ENCODE measurements at regions not wholly inside any gene's neighbourhood (a gene's known extent, or its start where the extent isn't known, plus 50 kb on each side); places are given as distances from the start of the nearest gene placed in this dataset.

- Mint-ChIP-seq H3K27me3 (peaks cover 14 to 15% of the 10 kb centered on the region in 2 donors), H3K4me3 (no peak overlapping the region), H3K9me3 (peaks cover 0 to 5% (median 0%) of the 10 kb centered on the region in 3 donors), H3K27ac (no peak overlapping the region), H3K4me1 (no peaks in the 10 kb centered on the region), H3K36me3 (no peaks in the 10 kb centered on the region)
- ATAC-seq (replicated peaks in 1 of 4) (no peak), DNase-seq (no peak)
- no CpG with 5 or more reads among the region's 2 CpGs for WGBS (ENCODE audit: insufficient coverage)
- Histone ChIP-seq H3K36me3 (ENCODE audit: control insufficient read depth in 2 of 2, extremely low read depth in 1 of 2, insufficient read depth in 1 of 2, low read length in 1 of 2) (no peaks in the 10 kb centered on the region), H3K27ac (ENCODE audit: low read length) (no peak overlapping the region), H3K4me1 (ENCODE audit: control insufficient read depth in 1 of 2, extremely low read depth in 1 of 2, insufficient read depth in 2 of 2, low read length in 2 of 2) (no peaks in the 10 kb centered on the region), H3K9me3 (no peaks in the 10 kb centered on the region), H3K27me3 (replicated peaks in 1 of 2; ENCODE audit: control insufficient read depth in 2 of 2, extremely low read depth in 1 of 2, insufficient read depth in 2 of 2, low read length in 1 of 2) (peaks cover 0 to 11% of the 10 kb centered on the region in 2 experiments), H3K4me3 (ENCODE audit: control insufficient read depth in 1 of 2, extremely low read depth in 1 of 2, low read length in 1 of 2) (no peak overlapping the region)
- CTCF ChIA-PET: no interaction called here
- POLR2A ChIA-PET: no interaction called here
Measured at GRCh38 chr3:193848547-193848946, 255.5 kb downstream of the OPA1 start.

- Histone ChIP-seq H3K9me3 (no peaks in the 10 kb centered on the region), H3K4me3 (ENCODE audit: control insufficient read depth in 1 of 2, extremely low read depth in 1 of 2, low read length in 1 of 2) (no peak overlapping the region), H3K36me3 (ENCODE audit: control insufficient read depth in 2 of 2, extremely low read depth in 1 of 2, insufficient read depth in 1 of 2, low read length in 1 of 2) (no peaks in the 10 kb centered on the region), H3K27me3 (replicated peaks in 1 of 2; ENCODE audit: control insufficient read depth in 2 of 2, extremely low read depth in 1 of 2, insufficient read depth in 2 of 2, low read length in 1 of 2) (peaks cover 0 to 11% of the 10 kb centered on the region in 2 experiments), H3K4me1 (ENCODE audit: control insufficient read depth in 1 of 2, extremely low read depth in 1 of 2, insufficient read depth in 2 of 2, low read length in 2 of 2) (no peaks in the 10 kb centered on the region), H3K27ac (ENCODE audit: low read length) (no peak overlapping the region)
- POLR2A ChIA-PET: no interaction called here
- Mint-ChIP-seq H3K36me3 (no peaks in the 10 kb centered on the region), H3K4me1 (no peaks in the 10 kb centered on the region), H3K27me3 (peaks cover 11 to 14% of the 10 kb centered on the region in 2 donors), H3K4me3 (no peak overlapping the region), H3K27ac (no peak overlapping the region), H3K9me3 (peaks cover 0 to 5% (median 0%) of the 10 kb centered on the region in 3 donors)
- ATAC-seq (replicated peaks in 1 of 4): no peak
- no peak for DNase-seq
- CTCF ChIA-PET: no interaction called here
- 94% methylated on average over 4 of the region's 5 CpGs for WGBS (ENCODE audit: insufficient coverage)
Measured at GRCh38 chr3:193850084-193850619, 257.1 kb downstream of the OPA1 start.

GRCh38 chr3:193851428-193851847 lies 258.4 kb downstream of the OPA1 start:
- Histone ChIP-seq H3K4me3 (ENCODE audit: control insufficient read depth in 1 of 2, extremely low read depth in 1 of 2, low read length in 1 of 2) (no peak overlapping the region), H3K27ac (ENCODE audit: low read length) (no peak overlapping the region), H3K9me3 (no peaks in the 10 kb centered on the region), H3K27me3 (replicated peaks in 1 of 2; ENCODE audit: control insufficient read depth in 2 of 2, extremely low read depth in 1 of 2, insufficient read depth in 2 of 2, low read length in 1 of 2) (peaks cover 0 to 3% of the 10 kb centered on the region in 2 experiments), H3K36me3 (ENCODE audit: control insufficient read depth in 2 of 2, extremely low read depth in 1 of 2, insufficient read depth in 1 of 2, low read length in 1 of 2) (no peaks in the 10 kb centered on the region), H3K4me1 (ENCODE audit: control insufficient read depth in 1 of 2, extremely low read depth in 1 of 2, insufficient read depth in 2 of 2, low read length in 2 of 2) (no peaks in the 10 kb centered on the region)
- Mint-ChIP-seq H3K27ac (no peak overlapping the region), H3K4me3 (no peak overlapping the region), H3K9me3 (peaks cover 0 to 3% (median 0%) of the 10 kb centered on the region in 3 donors), H3K27me3 (peaks cover 7 to 10% of the 10 kb centered on the region in 2 donors), H3K4me1 (no peaks in the 10 kb centered on the region), H3K36me3 (no peaks in the 10 kb centered on the region)
- CTCF ChIA-PET: no interaction called here
- no peak for ATAC-seq (replicated peaks in 1 of 4)
- 75% methylated on average over 3 of the region's 3 CpGs for WGBS (ENCODE audit: insufficient coverage)
- POLR2A ChIA-PET: no interaction called here
- no peak for DNase-seq

GRCh38 chr3:193851941-193852674 lies 259.1 kb downstream of the OPA1 start:
- H3K9me3 Mint-ChIP-seq: peaks cover 0 to 3% (median 0%) of the 10 kb centered on the region in 3 donors
- no peaks in the 10 kb centered on the region for H3K9me3 ChIP-seq
- no peak overlapping the region for H3K27ac ChIP-seq (ENCODE audit: low read length)
- POLR2A ChIA-PET: no interaction called here
- peaks cover 4 to 6% of the 10 kb centered on the region in 2 donors for H3K27me3 Mint-ChIP-seq
- H3K27me3 ChIP-seq (replicated peaks in 1 of 2; ENCODE audit: control insufficient read depth in 2 of 2, extremely low read depth in 1 of 2, insufficient read depth in 2 of 2, low read length in 1 of 2): no peaks in the 10 kb centered on the region
- no peak overlapping the region for H3K4me3 ChIP-seq (ENCODE audit: control insufficient read depth in 1 of 2, extremely low read depth in 1 of 2, low read length in 1 of 2)
- ATAC-seq (replicated peaks in 1 of 4) (no peak), DNase-seq (no peak)
- no peaks in the 10 kb centered on the region for H3K4me1 Mint-ChIP-seq
- no peak overlapping the region for H3K4me3 Mint-ChIP-seq
- H3K36me3 Mint-ChIP-seq: no peaks in the 10 kb centered on the region
- WGBS (ENCODE audit: insufficient coverage): 83% methylated on average over 7 of the region's 13 CpGs
- H3K4me1 ChIP-seq (ENCODE audit: control insufficient read depth in 1 of 2, extremely low read depth in 1 of 2, insufficient read depth in 2 of 2, low read length in 2 of 2): no peaks in the 10 kb centered on the region
- H3K27ac Mint-ChIP-seq: no peak overlapping the region
- no peaks in the 10 kb centered on the region for H3K36me3 ChIP-seq (ENCODE audit: control insufficient read depth in 2 of 2, extremely low read depth in 1 of 2, insufficient read depth in 1 of 2, low read length in 1 of 2)
- CTCF ChIA-PET: no interaction called here

GRCh38 chr3:193852901-193853300 lies 259.9 kb downstream of the OPA1 start:
- Mint-ChIP-seq H3K36me3 (no peaks in the 10 kb centered on the region), H3K4me3 (no peak overlapping the region), H3K27ac (no peak overlapping the region), H3K9me3 (peaks cover 0 to 3% (median 0%) of the 10 kb centered on the region in 3 donors), H3K27me3 (peaks cover under 1 to 2% of the 10 kb centered on the region in 2 donors), H3K4me1 (no peaks in the 10 kb centered on the region)
- H3K27ac ChIP-seq (ENCODE audit: low read length): no peak overlapping the region
- no peaks in the 10 kb centered on the region for H3K9me3 ChIP-seq
- no peak for DNase-seq
- H3K4me3 ChIP-seq (ENCODE audit: control insufficient read depth in 1 of 2, extremely low read depth in 1 of 2, low read length in 1 of 2): no peak overlapping the region
- no CpG with 5 or more reads among the region's 1 CpG for WGBS (ENCODE audit: insufficient coverage)
- no peaks in the 10 kb centered on the region for H3K4me1 ChIP-seq (ENCODE audit: control insufficient read depth in 1 of 2, extremely low read depth in 1 of 2, insufficient read depth in 2 of 2, low read length in 2 of 2)
- no peak for ATAC-seq (replicated peaks in 1 of 4)
- ChIA-PET POLR2A (no interaction called here), CTCF (no interaction called here)
- no peaks in the 10 kb centered on the region for H3K36me3 ChIP-seq (ENCODE audit: control insufficient read depth in 2 of 2, extremely low read depth in 1 of 2, insufficient read depth in 1 of 2, low read length in 1 of 2)
- H3K27me3 ChIP-seq (replicated peaks in 1 of 2; ENCODE audit: control insufficient read depth in 2 of 2, extremely low read depth in 1 of 2, insufficient read depth in 2 of 2, low read length in 1 of 2): no peaks in the 10 kb centered on the region

- Mint-ChIP-seq H3K4me3 (no peak overlapping the region), H3K27ac (no peak overlapping the region), H3K27me3 (no peaks in the 10 kb centered on the region), H3K36me3 (no peaks in the 10 kb centered on the region), H3K9me3 (peaks cover 0 to 3% (median 0%) of the 10 kb centered on the region in 3 donors), H3K4me1 (no peaks in the 10 kb centered on the region)
- no peaks in the 10 kb centered on the region for H3K9me3 ChIP-seq
- ChIA-PET POLR2A (no interaction called here), CTCF (no interaction called here)
- DNase-seq (no peak), ATAC-seq (replicated peaks in 1 of 4) (peak in 1 of 4 experiments; percentile 24)
- H3K27ac ChIP-seq (ENCODE audit: low read length): no peak overlapping the region
- WGBS (ENCODE audit: insufficient coverage): no CpG with 5 or more reads among the region's 3 CpGs
- no peaks in the 10 kb centered on the region for H3K4me1 ChIP-seq (ENCODE audit: control insufficient read depth in 1 of 2, extremely low read depth in 1 of 2, insufficient read depth in 2 of 2, low read length in 2 of 2)
- no peaks in the 10 kb centered on the region for H3K36me3 ChIP-seq (ENCODE audit: control insufficient read depth in 2 of 2, extremely low read depth in 1 of 2, insufficient read depth in 1 of 2, low read length in 1 of 2)
- H3K27me3 ChIP-seq (replicated peaks in 1 of 2; ENCODE audit: control insufficient read depth in 2 of 2, extremely low read depth in 1 of 2, insufficient read depth in 2 of 2, low read length in 1 of 2): no peaks in the 10 kb centered on the region
- H3K4me3 ChIP-seq (ENCODE audit: control insufficient read depth in 1 of 2, extremely low read depth in 1 of 2, low read length in 1 of 2): no peak overlapping the region
Measured at GRCh38 chr3:193853511-193854219, 260.7 kb downstream of the OPA1 start.
